Ishikawa (cell line): ENCODE measurements at regions not wholly inside any gene's neighbourhood (a gene's known extent, or its start where the extent isn't known, plus 50 kb on each side); places are given as distances from the start of the nearest gene placed in this dataset.

Experiments used
- CEBPB ChIP-seq: IDR thresholded peaks from 2 replicates; pipeline ENCODE4 v1.6.1; 2012
- EGR1 ChIP-seq: IDR thresholded peaks from 2 replicates; pipeline ENCODE4 v1.6.1; 2012
- EP300 ChIP-seq: IDR thresholded peaks from 2 replicates; pipeline ENCODE4 v1.6.1; 2012; ENCODE audit warnings: borderline replicate concordance
- MAX ChIP-seq: IDR thresholded peaks from 2 replicates; pipeline ENCODE4 v1.6.1; 2012
- REST ChIP-seq: IDR thresholded peaks from 2 replicates; pipeline ENCODE4 v1.6.1; 2012; ENCODE audit warnings: low read depth, mild to moderate bottlenecking
- TAF1 ChIP-seq: IDR thresholded peaks from 2 replicates; pipeline ENCODE4 v1.6.1; 2012; ENCODE audit warnings: low read depth, mild to moderate bottlenecking
- YY1 ChIP-seq: IDR thresholded peaks from 2 replicates; pipeline ENCODE4 v1.6.1; 2012; ENCODE audit warnings: low read depth
- ZBTB7A ChIP-seq: IDR thresholded peaks from 2 replicates; pipeline ENCODE4 v1.6.1; 2012; ENCODE audit warnings: low read depth

GRCh38 chr18:42328931-42329330 is 373.9 kb downstream of the PIK3C3 start:
- TF ChIP-seq CEBPB, result no peak
- TF ChIP-seq REST, result no peak
- no peak for TF ChIP-seq YY1
- TF ChIP-seq EGR1, result no peak
- TF ChIP-seq EP300, result no peak
- no peak for TF ChIP-seq TAF1
- TF ChIP-seq ZBTB7A, result no peak
- TF ChIP-seq MAX, result no peak
